H1 (cell line): ENCODE measurements at regions not wholly inside any gene's neighbourhood (a gene's known extent, or its start where the extent isn't known, plus 50 kb on each side); places are given as distances from the start of the nearest gene placed in this dataset.

Experiments used
- BRCA1 ChIP-seq: IDR thresholded peaks from 2 replicates; pipeline ENCODE4 v1.6.1; 2012; ENCODE audit warnings: low read depth, low read length, improper control_type of control experiment
- CREB1 ChIP-seq: IDR thresholded peaks from 2 replicates; pipeline ENCODE4 v1.6.1; 2012; ENCODE audit warnings: inconsistent platforms
- CTCF ChIP-seq, 3 experiments: IDR thresholded peaks; 1 replicate in 2 of 3; 2 replicates in 1 of 3; pipeline versions ENCODE4 v1.5.1 to v1.6.1; 2011; ENCODE audit warnings: low read length in 3 of 3, mild to moderate bottlenecking in 3 of 3, inconsistent platforms in 2 of 3, low read depth in 1 of 3, moderate library complexity in 1 of 3; ENCODE audit not compliant: insufficient read depth in 1 of 3; ENCODE audit errors: control extremely low read depth in 1 of 3
- FOSL1 ChIP-seq: IDR thresholded peaks from 2 replicates; pipeline ENCODE4 v1.6.1; 2011; ENCODE audit warnings: mild to moderate bottlenecking, low read depth, low read length, moderate library complexity; ENCODE audit not compliant: insufficient read depth
- KDM1A ChIP-seq: fragments of 200-600, 300-600 bp; sonication (generic); IDR thresholded peaks from 2 replicates; pipeline ENCODE4 v1.7.1; 2016; ENCODE audit warnings: mild to moderate bottlenecking, low read length, borderline replicate concordance
- MAFK ChIP-seq: IDR thresholded peaks from 2 replicates; pipeline ENCODE4 v1.6.1; 2012; ENCODE audit warnings: low read depth, mild to moderate bottlenecking, improper control_type of control experiment, low read length
- MAX ChIP-seq: IDR thresholded peaks from 2 replicates; pipeline ENCODE4 v1.6.1; 2012; ENCODE audit warnings: inconsistent platforms
- POLR2A ChIP-seq, 2 experiments: IDR thresholded peaks; 1 replicate in 1 of 2; 2 replicates in 1 of 2; pipeline ENCODE4 v1.6.1; 2011; ENCODE audit warnings: low read depth in 2 of 2, low read length in 2 of 2, mild to moderate bottlenecking in 2 of 2; ENCODE audit errors: control extremely low read depth in 1 of 2
- POLR2AphosphoS5 ChIP-seq: IDR thresholded peaks from 2 replicates; pipeline ENCODE4 v1.6.1; 2011; ENCODE audit warnings: low read depth, low read length

GRCh38 chr10:29962166-29962850, 97.1 kb downstream of the JCAD start:
- TF ChIP-seq MAFK (no peak), BRCA1 (no peak), CTCF (IDR thresholded peaks at IDR 0.05; ENCODE audit: control extremely low read depth in 1 of 3, insufficient read depth in 1 of 3, low read depth in 1 of 3, low read length in 3 of 3) (no peak), POLR2AphosphoS5 (no peak), MAX (no peak), POLR2A (IDR thresholded peaks at IDR 0.05; ENCODE audit: control extremely low read depth in 1 of 2, low read depth in 2 of 2, low read length in 2 of 2) (no peak), FOSL1 (no peak), CREB1 (no peak), KDM1A (no peak)
